ENCODE measurements at regions not wholly inside any gene's neighbourhood (a gene's known extent, or its start where the extent isn't known, plus 50 kb on each side); places are given as distances from the start of the nearest gene placed in this dataset.

- Histone ChIP-seq H3K27me3 (ENCODE audit: low read depth, low read length) (0 out of 2 replicates have a peak, but pooled peaks cover 6% of the 10 kb centered on the region), H3K9me3 (ENCODE audit: insufficient read depth, low read length) (no peaks in the 10 kb centered on the region), H3K36me3 (replicated peaks; ENCODE audit: low read depth, low read length) (no peaks in the 10 kb centered on the region), H3K79me2 (ENCODE audit: low read length) (no peaks in the 10 kb centered on the region), H3K4me1 (ENCODE audit: low read length) (no peaks in the 10 kb centered on the region), H3K27ac (ENCODE audit: low read length) (no peak overlapping the region), H3K4me3 (ENCODE audit: low read length) (no peak overlapping the region), H3K9ac (ENCODE audit: low read length) (no peak overlapping the region), H3K4me2 (ENCODE audit: low read length) (no peak overlapping the region), H2AFZ (ENCODE audit: low read depth, low read length) (no peak overlapping the region), H4K20me1 (ENCODE audit: insufficient read depth, low read length) (no peaks in the 10 kb centered on the region)
- TF ChIP-seq EZH2phosphoT487 (IDR thresholded peaks at IDR 0.05; ENCODE audit: low read depth), result no peak
- TF ChIP-seq CTCF (IDR thresholded peaks at IDR 0.05; ENCODE audit: low read depth, low read length), result no peak
Observed at GRCh38 chr2:2696325-2696724, 365.2 kb upstream of the MYT1L start.

GRCh38 chr2:2694746-2695145 is 363.7 kb upstream of the MYT1L start:
- Histone ChIP-seq H3K9me3 (ENCODE audit: insufficient read depth, low read length) (no peaks in the 10 kb centered on the region), H3K27me3 (ENCODE audit: low read depth, low read length) (0 out of 2 replicates have a peak, but pooled peaks cover 6% of the 10 kb centered on the region), H2AFZ (ENCODE audit: low read depth, low read length) (no peak overlapping the region), H3K27ac (ENCODE audit: low read length) (no peak overlapping the region), H3K9ac (ENCODE audit: low read length) (no peak overlapping the region), H3K79me2 (ENCODE audit: low read length) (no peaks in the 10 kb centered on the region), H4K20me1 (ENCODE audit: insufficient read depth, low read length) (no peaks in the 10 kb centered on the region), H3K4me3 (ENCODE audit: low read length) (no peak overlapping the region), H3K36me3 (replicated peaks; ENCODE audit: low read depth, low read length) (no peaks in the 10 kb centered on the region), H3K4me2 (ENCODE audit: low read length) (no peak overlapping the region), H3K4me1 (ENCODE audit: low read length) (no peaks in the 10 kb centered on the region)
- TF ChIP-seq EZH2phosphoT487 (IDR thresholded peaks at IDR 0.05; ENCODE audit: low read depth) (no peak), CTCF (IDR thresholded peaks at IDR 0.05; ENCODE audit: low read depth, low read length) (no peak)

GRCh38 chr2:2692599-2693389 is 361.7 kb upstream of the MYT1L start:
- Histone ChIP-seq H3K4me2 (ENCODE audit: low read length) (no peak overlapping the region), H2AFZ (ENCODE audit: low read depth, low read length) (no peak overlapping the region), H3K27ac (ENCODE audit: low read length) (no peak overlapping the region), H3K36me3 (replicated peaks; ENCODE audit: low read depth, low read length) (no peaks in the 10 kb centered on the region), H3K9ac (ENCODE audit: low read length) (no peak overlapping the region), H3K9me3 (ENCODE audit: insufficient read depth, low read length) (no peaks in the 10 kb centered on the region), H3K79me2 (ENCODE audit: low read length) (no peaks in the 10 kb centered on the region), H3K27me3 (ENCODE audit: low read depth, low read length) (0 out of 2 replicates have a peak, but pooled peaks cover 6% of the 10 kb centered on the region), H3K4me1 (ENCODE audit: low read length) (no peaks in the 10 kb centered on the region), H3K4me3 (ENCODE audit: low read length) (no peak overlapping the region), H4K20me1 (ENCODE audit: insufficient read depth, low read length) (no peaks in the 10 kb centered on the region)
- TF ChIP-seq CTCF (IDR thresholded peaks at IDR 0.05; ENCODE audit: low read depth, low read length) (no peak), EZH2phosphoT487 (IDR thresholded peaks at IDR 0.05; ENCODE audit: low read depth) (no peak)

GRCh38 chr2:2691419-2691818 is 360.3 kb upstream of the MYT1L start:
- TF ChIP-seq CTCF (IDR thresholded peaks at IDR 0.05; ENCODE audit: low read depth, low read length) (no peak), EZH2phosphoT487 (IDR thresholded peaks at IDR 0.05; ENCODE audit: low read depth) (no peak)
- Histone ChIP-seq H3K27me3 (ENCODE audit: low read depth, low read length) (0 out of 2 replicates have a peak, but pooled peaks cover 6% of the 10 kb centered on the region), H3K9me3 (ENCODE audit: insufficient read depth, low read length) (no peaks in the 10 kb centered on the region), H3K36me3 (replicated peaks; ENCODE audit: low read depth, low read length) (no peaks in the 10 kb centered on the region), H3K9ac (ENCODE audit: low read length) (no peak overlapping the region), H3K4me2 (ENCODE audit: low read length) (no peak overlapping the region), H2AFZ (ENCODE audit: low read depth, low read length) (no peak overlapping the region), H3K4me1 (ENCODE audit: low read length) (no peaks in the 10 kb centered on the region), H3K4me3 (ENCODE audit: low read length) (no peak overlapping the region), H3K79me2 (ENCODE audit: low read length) (no peaks in the 10 kb centered on the region), H4K20me1 (ENCODE audit: insufficient read depth, low read length) (no peaks in the 10 kb centered on the region), H3K27ac (ENCODE audit: low read length) (no peak overlapping the region)
